Activated gamma-delta T cell treated with Interleukin-2 at 50 U/mL for 16 hours (primary cell): ENCODE measurements at regions not wholly inside any gene's neighbourhood (a gene's known extent, or its start where the extent isn't known, plus 50 kb on each side); places are given as distances from the start of the nearest gene placed in this dataset.

Experiments used
- DNase-seq: peaks from one replicate; pipeline ENCODE4 v3.0.0-alpha.2; 2020

- no peak for DNase-seq
Measured at GRCh38 chr19:29401712-29402421, 123.9 kb upstream of the VSTM2B start.

DNA sequence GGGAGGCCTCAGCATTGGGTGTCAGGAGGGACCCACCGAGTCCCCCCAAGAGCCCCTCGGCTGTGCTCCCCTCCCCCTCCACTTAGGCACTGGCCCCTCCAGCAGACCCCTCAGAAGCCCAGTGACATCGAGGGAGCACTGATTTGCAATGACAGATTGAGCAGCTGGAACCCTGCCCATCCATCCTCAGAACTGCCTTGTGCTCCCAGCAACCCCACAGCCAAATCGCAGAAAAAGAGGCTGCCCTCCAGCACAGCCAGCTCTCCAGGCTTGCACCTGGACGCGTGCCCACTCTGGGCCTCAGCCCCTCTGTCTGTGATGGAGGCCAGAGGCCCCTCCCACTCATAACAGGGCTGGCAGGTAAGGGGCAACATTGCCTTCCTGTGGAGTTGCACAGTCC lies 123.2 kb upstream of the VSTM2B start:
- DNase-seq, result no peak

DNA sequence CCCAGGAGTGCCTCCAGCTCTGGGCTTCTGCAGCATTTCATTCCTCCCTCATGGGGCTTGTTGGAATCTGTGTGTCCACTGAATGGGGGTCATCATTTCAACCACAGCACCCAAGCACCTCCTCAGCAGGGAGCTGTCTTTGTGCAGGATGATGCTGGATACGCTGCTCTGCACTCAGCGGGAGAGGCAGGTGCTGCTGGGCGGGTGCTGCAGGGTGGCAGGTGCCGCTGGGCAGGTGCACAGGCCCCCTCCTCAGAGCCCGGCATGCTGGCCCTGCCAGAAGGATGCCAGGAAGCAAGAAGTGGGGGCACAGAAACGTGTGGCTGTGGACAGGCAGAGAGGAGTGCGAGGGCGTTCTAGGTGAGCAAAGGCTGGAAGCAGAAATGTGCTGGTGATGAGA lies 121.8 kb upstream of the VSTM2B start:
- DNase-seq, result no peak

DNA sequence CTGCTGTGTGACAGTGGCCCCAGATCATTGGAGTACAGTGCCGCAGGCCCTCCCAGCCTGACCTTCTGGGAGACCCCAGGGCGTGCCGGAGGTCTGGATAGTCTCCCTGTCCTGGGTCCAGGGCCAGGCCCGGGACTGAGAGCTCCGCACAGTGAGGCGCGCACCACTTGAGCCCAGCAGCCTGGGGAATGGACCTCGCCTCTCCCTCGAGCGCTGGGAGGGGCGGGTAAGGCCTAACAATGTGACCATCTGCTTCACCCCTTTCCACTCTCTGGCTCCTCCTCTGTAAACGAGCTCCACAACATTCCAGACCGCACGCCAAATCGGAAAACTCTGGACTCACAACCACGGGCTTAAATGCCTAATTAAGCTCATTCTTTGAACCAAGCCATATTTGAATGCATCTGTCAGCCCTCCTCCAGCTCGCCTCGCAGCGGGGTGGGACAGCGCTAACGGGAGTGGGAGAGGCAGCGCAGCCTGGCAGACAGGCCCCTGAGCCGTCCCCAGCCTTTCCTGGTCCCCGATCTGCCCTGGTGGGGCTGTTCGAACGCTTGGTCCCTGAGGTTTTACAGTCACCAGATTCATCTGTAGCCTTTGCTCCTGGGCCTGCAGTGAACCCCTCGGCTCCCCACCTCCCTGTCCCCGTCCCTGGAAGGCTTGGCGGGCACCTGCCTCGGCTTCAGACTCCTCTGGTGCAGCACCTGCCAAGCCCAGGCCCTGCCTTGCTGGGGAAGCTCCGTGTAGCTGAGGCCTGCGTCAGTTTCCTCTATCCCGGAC lies 120.7 kb upstream of the VSTM2B start:
- DNase-seq, result no peak

DNA sequence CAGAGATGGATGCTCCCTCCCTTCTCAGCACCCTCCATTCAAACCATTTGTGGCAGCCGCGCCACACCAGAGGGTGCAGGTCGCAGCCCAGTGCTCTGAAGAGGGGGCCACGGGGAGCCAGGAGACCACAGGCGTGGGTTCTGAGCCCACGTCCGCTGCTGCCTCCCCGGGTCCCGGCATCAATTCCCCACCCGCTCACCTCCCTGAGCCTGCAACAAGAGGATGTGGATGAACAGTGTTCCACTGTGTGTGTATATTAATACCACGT lies 120.1 kb upstream of the VSTM2B start:
- DNase-seq, result no peak

GRCh38 chr19:29409076-29409862 lies 116.5 kb upstream of the VSTM2B start:
- no peak for DNase-seq

DNA sequence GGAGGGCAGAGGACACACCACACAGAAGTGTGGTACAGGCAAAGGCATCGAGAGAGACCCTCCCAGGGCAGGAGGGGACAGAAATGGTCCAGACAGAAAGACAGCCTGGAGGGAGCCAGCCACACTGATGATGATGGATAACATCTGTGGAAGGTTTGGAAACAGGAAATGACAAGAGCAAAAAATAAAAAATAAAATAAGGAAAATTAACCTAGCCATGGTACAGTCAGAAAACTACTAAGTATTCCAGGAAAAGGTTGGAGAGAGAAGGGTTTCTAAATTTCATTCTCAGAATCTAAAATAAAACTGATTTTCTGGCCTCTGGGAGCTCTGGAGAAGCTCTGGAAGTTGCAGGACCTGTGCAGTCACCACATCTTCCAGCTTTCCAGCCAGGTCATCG lies 115.2 kb upstream of the VSTM2B start:
- no peak for DNase-seq

- no peak for DNase-seq
Measured at GRCh38 chr19:29411113-29411581, 114.6 kb upstream of the VSTM2B start.

- DNase-seq, result no peak
Measured at GRCh38 chr19:29413435-29413834, 112.4 kb upstream of the VSTM2B start.

DNA sequence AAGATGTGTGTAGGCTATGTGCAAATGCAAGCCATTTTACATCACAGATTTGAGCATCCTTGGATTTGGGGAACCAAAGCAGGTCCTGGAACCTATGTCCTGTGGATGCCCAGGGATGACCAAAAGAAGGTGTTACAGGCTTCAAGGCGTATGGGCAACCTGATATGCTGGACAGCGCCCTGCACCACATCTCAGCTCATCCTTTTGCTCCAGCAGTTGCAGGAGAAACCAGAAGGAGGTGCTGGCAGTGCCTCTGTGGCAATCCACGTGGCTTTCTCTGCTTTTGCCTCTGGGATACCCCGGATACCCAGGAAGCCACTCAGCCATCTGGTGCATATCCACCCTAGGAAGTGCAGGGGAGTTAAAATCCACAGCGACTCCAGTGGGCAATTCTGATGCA lies 110.3 kb upstream of the VSTM2B start:
- DNase-seq, result no peak

- DNase-seq, result no peak
Measured at GRCh38 chr19:29417048-29417447, 108.7 kb upstream of the VSTM2B start.

- no peak for DNase-seq
Measured at GRCh38 chr19:29418201-29418600, 107.6 kb upstream of the VSTM2B start.

DNA sequence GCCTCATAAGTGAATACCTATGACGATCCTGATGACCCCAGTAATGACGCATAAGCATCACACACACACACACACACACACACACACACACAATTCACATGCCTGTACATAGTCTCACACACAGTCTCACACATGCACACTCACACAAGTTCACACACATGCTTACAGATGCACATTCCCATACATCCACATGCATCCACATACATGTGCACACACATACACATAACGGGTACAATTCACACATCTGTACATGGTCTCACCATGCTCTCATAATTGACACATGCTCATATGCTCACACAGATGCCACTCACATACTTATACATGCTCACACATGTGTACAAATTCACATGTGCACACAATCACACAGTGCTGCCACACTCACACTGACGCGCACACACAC lies 105.7 kb upstream of the VSTM2B start:
- no peak for DNase-seq

DNA sequence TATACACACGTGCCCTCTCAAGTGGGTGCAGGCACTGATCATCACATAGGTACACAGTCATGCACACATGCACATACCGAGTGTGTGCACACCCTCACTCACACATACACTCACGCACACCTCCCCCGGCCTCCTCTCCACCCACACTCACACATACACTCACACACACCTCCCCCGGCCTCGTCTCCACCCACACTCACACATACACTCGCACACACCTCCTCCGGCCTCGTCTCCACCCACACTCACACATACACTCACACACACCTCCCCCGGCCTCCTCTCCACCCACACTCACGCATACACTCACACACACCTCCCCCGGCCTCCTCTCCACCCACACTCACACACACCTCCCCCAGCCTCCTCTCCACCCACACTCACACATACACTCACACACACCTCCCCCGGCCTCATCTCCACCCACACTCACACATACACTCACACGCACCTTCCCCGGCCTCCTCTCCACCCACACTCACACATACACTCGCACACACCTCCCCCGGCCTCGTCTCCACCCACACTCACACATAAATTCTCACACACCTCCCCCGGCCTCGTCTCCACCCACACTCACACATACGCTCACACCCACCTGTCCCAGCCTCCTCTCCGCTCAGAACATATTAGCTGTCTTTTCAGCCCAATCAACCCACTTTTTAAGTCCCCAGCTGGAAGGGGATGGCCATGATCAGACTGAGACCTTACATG lies 105.2 kb upstream of the VSTM2B start:
- no peak for DNase-seq

- DNase-seq, result no peak
Measured at GRCh38 chr19:29421196-29421545, 104.6 kb upstream of the VSTM2B start.

- no peak for DNase-seq
Measured at GRCh38 chr19:29422047-29422446, 103.7 kb upstream of the VSTM2B start.

DNA sequence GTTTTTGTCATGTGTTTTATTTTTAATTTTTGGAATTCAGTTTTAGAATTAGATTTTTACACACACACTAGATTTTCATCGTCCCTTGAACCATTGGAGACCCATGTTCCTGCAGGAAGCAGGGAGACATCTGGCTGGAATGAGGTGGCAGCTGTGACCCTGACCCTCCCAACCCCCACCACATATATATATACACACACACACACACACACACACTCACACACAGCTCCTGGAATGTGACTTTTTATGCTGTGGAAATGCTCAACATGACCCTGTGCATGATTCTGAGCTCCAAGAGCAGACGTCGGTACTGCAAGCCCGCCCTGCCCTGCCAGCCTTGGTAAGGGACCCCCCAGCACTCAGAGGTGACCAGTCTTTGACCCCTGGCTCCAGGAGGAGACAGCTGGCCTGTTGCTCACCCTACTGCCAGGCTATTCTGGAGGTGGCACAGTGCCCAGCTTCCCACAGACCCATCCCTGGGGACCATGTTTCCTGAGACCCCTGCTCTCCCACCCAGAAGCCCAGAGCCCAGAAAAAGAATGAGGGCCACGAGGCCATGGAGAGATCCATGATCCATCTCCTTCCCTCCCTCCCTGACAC lies 103.2 kb upstream of the VSTM2B start:
- no peak for DNase-seq

DNA sequence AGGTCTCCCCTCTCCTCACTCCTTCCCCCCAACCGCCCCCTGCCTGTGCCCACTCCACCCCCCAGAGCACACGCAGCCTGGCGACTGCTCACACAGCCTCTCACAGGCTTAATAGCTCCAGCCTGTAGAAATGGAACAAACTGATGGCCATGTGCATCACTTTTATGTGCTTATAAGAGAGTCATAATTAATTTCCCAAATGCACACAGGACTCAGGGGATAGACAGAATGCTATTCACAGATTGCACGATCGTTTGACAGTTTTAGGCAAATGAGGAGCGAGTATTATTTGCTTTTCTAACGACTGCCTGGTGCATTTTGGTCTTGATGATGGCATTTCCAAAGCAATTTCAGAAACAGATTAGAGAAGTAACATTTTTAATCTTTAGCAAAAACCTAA lies 97.7 kb upstream of the VSTM2B start:
- no peak for DNase-seq

- DNase-seq, result no peak
Measured at GRCh38 chr19:29429021-29429420, 96.8 kb upstream of the VSTM2B start.

GRCh38 chr19:29429581-29429980 lies 96.2 kb upstream of the VSTM2B start:
- no peak for DNase-seq

DNA sequence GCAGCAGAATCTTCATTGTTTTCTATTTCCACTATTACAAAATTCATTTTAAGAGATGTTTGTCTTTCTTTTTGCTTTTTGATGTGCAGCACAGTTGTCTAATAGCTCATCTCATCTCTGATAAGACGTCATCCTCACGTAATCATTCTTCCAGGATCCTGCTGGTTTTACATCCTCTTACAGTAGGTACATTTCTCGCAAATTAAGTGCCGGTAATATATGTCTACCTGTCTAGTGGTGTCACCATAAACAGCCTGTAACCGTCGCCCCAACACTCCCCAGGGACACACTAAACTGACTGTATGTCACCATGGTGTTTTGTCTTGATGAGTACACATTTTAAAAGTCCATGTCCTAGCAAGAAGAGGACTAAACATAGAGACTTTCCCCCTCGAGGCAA lies 94.5 kb upstream of the VSTM2B start:
- no peak for DNase-seq

DNA sequence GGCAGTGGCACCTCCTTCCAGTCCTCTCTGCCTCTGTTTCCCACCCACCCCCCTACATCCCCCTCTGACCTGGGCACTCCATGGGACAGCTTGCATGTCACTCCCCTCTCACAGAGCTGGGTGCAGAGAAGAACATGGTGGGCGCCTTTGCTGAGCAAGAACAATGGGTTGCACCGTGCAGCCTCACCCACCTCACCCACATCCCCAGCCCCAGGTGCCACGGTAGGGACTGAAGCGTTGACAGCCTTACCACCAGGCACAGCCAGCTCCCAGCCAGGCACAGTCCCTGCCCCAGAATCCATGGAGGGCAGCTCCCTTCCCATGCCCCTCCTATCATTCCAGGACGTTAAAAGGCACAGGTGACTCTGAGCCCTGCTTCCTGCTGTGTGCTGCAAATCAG lies 93.1 kb upstream of the VSTM2B start:
- no peak for DNase-seq

DNA sequence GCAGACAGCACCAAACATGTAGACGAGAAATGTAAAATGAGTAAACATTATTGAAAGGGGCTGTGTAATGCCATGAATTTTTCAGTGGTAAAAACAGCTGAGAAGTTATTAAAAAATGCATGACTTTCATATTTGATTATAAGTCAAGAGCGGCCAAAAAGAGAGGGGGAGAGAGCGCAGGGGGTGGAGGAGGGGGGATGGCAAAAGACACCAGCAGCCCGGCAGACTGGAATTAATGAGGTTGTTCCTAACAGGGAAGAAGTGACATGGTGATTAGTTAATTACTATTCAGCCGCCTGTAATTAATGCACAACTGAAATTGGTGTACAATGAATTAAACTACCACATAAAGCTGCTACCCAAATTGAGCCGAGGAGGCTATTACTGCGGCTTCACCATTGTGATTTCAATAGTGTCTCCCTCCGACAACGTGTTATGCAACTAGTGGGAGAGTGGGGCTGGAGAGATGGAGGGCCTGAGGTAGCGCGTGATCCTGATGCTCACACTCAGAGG lies 89.1 kb upstream of the VSTM2B start:
- no peak for DNase-seq
